Mucosa of descending colon (tissue), 3 donors: ENCODE measurements at regions not wholly inside any gene's neighbourhood (a gene's known extent, or its start where the extent isn't known, plus 50 kb on each side); places are given as distances from the start of the nearest gene placed in this dataset.

Source experiments
- ATAC-seq: fragments of 200-7000 bp; cut with Tn5 transposase; one replicate; pipeline ENCODE4 v1.9.1; 2020; ENCODE audit warnings: mild to moderate bottlenecking, moderate library complexity
- DNase-seq, 3 donors: peaks; one replicate each; pipeline ENCODE4 v3.0.0-alpha.2; 2020
- H3K36me3 ChIP-seq: fragments of 200-600 bp; one replicate; pipeline ENCODE4 v1.8.0; 2021; ENCODE audit warnings: low read depth, mild to moderate bottlenecking
- H3K4me1 ChIP-seq: fragments of 200-600 bp; one replicate; pipeline ENCODE4 v1.8.0; 2021; ENCODE audit warnings: low read depth, mild to moderate bottlenecking
- H3K4me3 ChIP-seq: fragments of 200-600 bp; one replicate; pipeline ENCODE4 v1.8.0; 2021; ENCODE audit warnings: mild to moderate bottlenecking
- H3K9me3 ChIP-seq: fragments of 200-600 bp; one replicate; pipeline ENCODE4 v1.8.0; 2021; ENCODE audit warnings: mild to moderate bottlenecking
- CTCF ChIP-seq: fragments of 200-600 bp; IDR thresholded peaks from one replicate; pipeline ENCODE4 v1.8.0; 2022; ENCODE audit warnings: antibody characterized with exemption, mild to moderate bottlenecking
- intact Hi-C, 2 donors: fragments of 100-400 bp; cut with DNase I in 1 of 2; cut with micrococcal nuclease in 1 of 2; formaldehyde crosslinking; loops; one replicate each; pipeline versions ENCODE4 v1.11.0 to v1.11.1; 2022; cut with DNase I, micrococcal nuclease
- donor health status: DM: no; HTN: no; CAD: no; lungs with moderate emphysema.
- donor health status: DM: no; HTN: no; CAD: no.
- donor health status: DM: no; HTN: yes; CAD: no.

- no peak for TF ChIP-seq CTCF
- ATAC-seq (no peak), DNase-seq (no peak)
- Histone ChIP-seq H3K36me3 (no peaks in the 10 kb centered on the region), H3K4me3 (no peak overlapping the region), H3K4me1 (no peaks in the 10 kb centered on the region), H3K9me3 (no peaks in the 10 kb centered on the region)
- intact Hi-C loops = no loop called here
Measured at GRCh38 chr16:51500306-51500705, 349.2 kb upstream of the SALL1 start.

GRCh38 chr16:51497541-51498211 is 346.6 kb upstream of the SALL1 start:
- H3K36me3 ChIP-seq = no peaks in the 10 kb centered on the region
- H3K9me3 ChIP-seq = no peaks in the 10 kb centered on the region
- ATAC-seq (no peak), DNase-seq (no peak)
- no peak for TF ChIP-seq CTCF
- H3K4me3 ChIP-seq = no peak overlapping the region
- intact Hi-C loops = no loop called here
- H3K4me1 ChIP-seq = no peaks in the 10 kb centered on the region

GRCh38 chr16:51490866-51491265 is 339.8 kb upstream of the SALL1 start:
- no peak for TF ChIP-seq CTCF
- intact Hi-C loops = no loop called here
- Histone ChIP-seq H3K4me1 (no peaks in the 10 kb centered on the region), H3K4me3 (no peak overlapping the region), H3K9me3 (no peaks in the 10 kb centered on the region), H3K36me3 (no peaks in the 10 kb centered on the region)
- no peak for ATAC-seq
- no peak for DNase-seq

- Histone ChIP-seq H3K4me1 (no peaks in the 10 kb centered on the region), H3K9me3 (no peaks in the 10 kb centered on the region), H3K4me3 (no peak overlapping the region), H3K36me3 (no peaks in the 10 kb centered on the region)
- no peak for ATAC-seq
- TF ChIP-seq CTCF = no peak
- intact Hi-C loops = no loop called here
- no peak for DNase-seq
Measured at GRCh38 chr16:51487880-51488279, 336.8 kb upstream of the SALL1 start.

- no peaks in the 10 kb centered on the region for H3K36me3 ChIP-seq
- H3K9me3 ChIP-seq = no peaks in the 10 kb centered on the region
- H3K4me1 ChIP-seq = no peaks in the 10 kb centered on the region
- ATAC-seq = no peak
- no peak for TF ChIP-seq CTCF
- no peak for DNase-seq
- intact Hi-C loops = no loop called here
- no peak overlapping the region for H3K4me3 ChIP-seq
Measured at GRCh38 chr16:51474414-51475091, 323.5 kb upstream of the SALL1 start.
